Adrenal gland (tissue), 5 donors: ENCODE measurements at regions not wholly inside any gene's neighbourhood (a gene's known extent, or its start where the extent isn't known, plus 50 kb on each side); places are given as distances from the start of the nearest gene placed in this dataset.

ENCODE experiments used
- POLR2A ChIP-seq, 2 donors: fragments of 450-650 bp; IDR thresholded peaks; one replicate each; pipeline ENCODE4 v1.6.1; 2017; ENCODE audit warnings: antibody characterized with exemption in 2 of 2, mild to moderate bottlenecking in 2 of 2, moderate library complexity in 1 of 2
- TF ChIP-seq, protein P1 (sequence below), 6 experiments: fragments of 450-650 bp in 4 of 6; fragments of 200-600 bp in 2 of 6; sonication (generic) in 1 of 6; IDR thresholded peaks; 1 replicate in 5 of 6; 2 replicates in 1 of 6; pipeline versions ENCODE4 v1.5.1 to v1.8.0; 2016 to 2021; ENCODE audit warnings: antibody characterized with exemption in 6 of 6, mild to moderate bottlenecking in 2 of 6, moderate library complexity in 1 of 6
- donor health status: DM: no; HTN: no; CAD: no.

- TF ChIP-seq POLR2A (IDR thresholded peaks at IDR 0.05): no peak
- TF ChIP-seq, protein P1, sequence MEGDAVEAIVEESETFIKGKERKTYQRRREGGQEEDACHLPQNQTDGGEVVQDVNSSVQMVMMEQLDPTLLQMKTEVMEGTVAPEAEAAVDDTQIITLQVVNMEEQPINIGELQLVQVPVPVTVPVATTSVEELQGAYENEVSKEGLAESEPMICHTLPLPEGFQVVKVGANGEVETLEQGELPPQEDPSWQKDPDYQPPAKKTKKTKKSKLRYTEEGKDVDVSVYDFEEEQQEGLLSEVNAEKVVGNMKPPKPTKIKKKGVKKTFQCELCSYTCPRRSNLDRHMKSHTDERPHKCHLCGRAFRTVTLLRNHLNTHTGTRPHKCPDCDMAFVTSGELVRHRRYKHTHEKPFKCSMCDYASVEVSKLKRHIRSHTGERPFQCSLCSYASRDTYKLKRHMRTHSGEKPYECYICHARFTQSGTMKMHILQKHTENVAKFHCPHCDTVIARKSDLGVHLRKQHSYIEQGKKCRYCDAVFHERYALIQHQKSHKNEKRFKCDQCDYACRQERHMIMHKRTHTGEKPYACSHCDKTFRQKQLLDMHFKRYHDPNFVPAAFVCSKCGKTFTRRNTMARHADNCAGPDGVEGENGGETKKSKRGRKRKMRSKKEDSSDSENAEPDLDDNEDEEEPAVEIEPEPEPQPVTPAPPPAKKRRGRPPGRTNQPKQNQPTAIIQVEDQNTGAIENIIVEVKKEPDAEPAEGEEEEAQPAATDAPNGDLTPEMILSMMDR (IDR thresholded peaks at IDR 0.05): no peak
Measured at GRCh38 chr5:171700318-171700912, 85.2 kb upstream of the SMIM23 start.
